ENCODE measurements at regions not wholly inside any gene's neighbourhood (a gene's known extent, or its start where the extent isn't known, plus 50 kb on each side); places are given as distances from the start of the nearest gene placed in this dataset.

- Histone ChIP-seq H4K5ac (ENCODE audit: insufficient read length, low read depth, low read length) (no peak overlapping the region), H3K23ac (ENCODE audit: insufficient read length) (no peak overlapping the region), H3K27me3 (replicated peaks in 1 of 4; ENCODE audit: control insufficient read depth in 3 of 4, extremely low read depth in 1 of 4, insufficient read depth in 3 of 4, low read length in 3 of 4) (no peaks in the 10 kb centered on the region), H4K20me1 (replicated peaks in 1 of 2; ENCODE audit: control insufficient read depth in 1 of 2, insufficient read depth in 2 of 2, low read length in 2 of 2) (no peaks in the 10 kb centered on the region), H2AFZ (ENCODE audit: low read length) (no peak overlapping the region), H3K9me3 (ENCODE audit: insufficient read depth in 2 of 2, low read depth in 1 of 2, low read length in 1 of 2) (peaks cover 5 to 12% of the 10 kb centered on the region in 2 experiments), H3K4me1 (replicated peaks in 1 of 4; ENCODE audit: control insufficient read depth in 3 of 4, insufficient read depth in 4 of 4, low read length in 3 of 4) (no peaks in the 10 kb centered on the region), H3K4me3 (ENCODE audit: extremely low read depth in 1 of 4, insufficient read depth in 2 of 4, low read depth in 3 of 4, low read length in 4 of 4) (no peak overlapping the region), H2BK12ac (ENCODE audit: low read depth, low read length) (no peak overlapping the region), H3K18ac (ENCODE audit: extremely low read depth, low read length) (no peak overlapping the region), H3K9ac (replicated peaks in 1 of 4; ENCODE audit: extremely low read depth in 1 of 4, low read depth in 3 of 4, low read length in 3 of 4) (no peak overlapping the region), H3K27ac (ENCODE audit: low read depth, low read length) (no peak overlapping the region), H3K4me2 (ENCODE audit: insufficient read depth in 1 of 2, low read depth in 2 of 2, low read length in 2 of 2) (no peak overlapping the region), H4K8ac (ENCODE audit: extremely low read depth, insufficient read depth, low read length) (no peak overlapping the region), H3K23me2 (ENCODE audit: low read depth, low read length) (no peaks in the 10 kb centered on the region), H2BK120ac (replicated peaks; ENCODE audit: low read depth, low read length) (no peak overlapping the region), H3K79me1 (ENCODE audit: low read depth, low read length) (no peaks in the 10 kb centered on the region), H3K56ac (replicated peaks; ENCODE audit: insufficient read length, low read depth, low read length) (no peak overlapping the region), H2BK5ac (ENCODE audit: low read depth, low read length) (no peak overlapping the region), H3K4ac (replicated peaks; ENCODE audit: insufficient read length, low read depth, low read length) (no peak overlapping the region), H2AK5ac (ENCODE audit: low read depth, low read length) (no peak overlapping the region), H2BK15ac (ENCODE audit: low read length) (no peak overlapping the region), H4K91ac (replicated peaks; ENCODE audit: insufficient read length, low read length) (no peak overlapping the region), H3K79me2 (ENCODE audit: control insufficient read depth in 1 of 2, insufficient read depth in 2 of 2, low read length in 2 of 2) (no peaks in the 10 kb centered on the region), H3K14ac (ENCODE audit: insufficient read length) (no peak overlapping the region), H3K36me3 (ENCODE audit: control insufficient read depth in 2 of 4, insufficient read depth in 4 of 4, low read length in 3 of 4) (no peaks in the 10 kb centered on the region), H2BK20ac (ENCODE audit: low read length) (no peak overlapping the region)
- CTCF ChIA-PET (ENCODE audit: partially characterized antibody), result interaction anchor here (1.9 kb wide), 1 partner anchor 12 kb away, joined by 6 read pairs; no protein-coding TSS in a partner anchor
- no peak for FAIRE-seq
- 87% methylated on average over 2 of the region's 2 CpGs; no CpG with 5 or more reads in 1 of the 2 experiments for WGBS, 2 experiments (ENCODE audit: extremely low coverage in 1 of 2, insufficient coverage in 1 of 2, insufficient read length in 1 of 2, insufficient replicate concordance in 2 of 2, low coverage in 1 of 2, low lambda C conversion rate in 2 of 2, missing lambda C conversion rate in 1 of 2)
- no peak for DNase-seq (ENCODE audit: low read depth in 1 of 2, low spot score in 2 of 2)
- POLR2A ChIA-PET (ENCODE audit: partially characterized antibody), result no interaction called here
- no peak for TF ChIP-seq RFX5 (IDR thresholded peaks at IDR 0.05; ENCODE audit: borderline replicate concordance, low read depth, low read length)
- TF ChIP-seq TBP (IDR thresholded peaks at IDR 0.05; ENCODE audit: low read depth, low read length), result no peak
These were observed 107.8 kb upstream of the DDHD1 start for GRCh38 chr14:53260928-53261327.

Measured in H1 (cell line).